CD4-positive, alpha-beta T cell (primary cell): ENCODE measurements at regions not wholly inside any gene's neighbourhood (a gene's known extent, or its start where the extent isn't known, plus 50 kb on each side); places are given as distances from the start of the nearest gene placed in this dataset.

Source experiments
- ATAC-seq: fragments of 200-7000 bp; cut with Tn5 transposase; one replicate; pipeline ENCODE4 v1.10.0; 2022; ENCODE audit warnings: mild to moderate bottlenecking; ENCODE audit not compliant: poor library complexity
- CTCF ChIA-PET: fragments of 350-600 bp; sonication (Branson Sonifier 250); formaldehyde crosslinking; loops from one replicate; lab custom pipeline; 2021; ENCODE audit warnings: antibody characterized with exemption, inconsistent platforms; lab: Charles Lee
- POLR2A ChIA-PET: fragments of 350-600 bp; sonication (Branson Sonifier 250); formaldehyde crosslinking; loops from one replicate; lab custom pipeline; 2021; ENCODE audit warnings: antibody characterized with exemption, inconsistent platforms; lab: Charles Lee
- DNase-seq, 14 experiments: peaks; one replicate each; pipeline ENCODE4 v3.0.0-alpha.2; 2013 to 2020; ENCODE audit warnings: mixed read lengths in 2 of 14
- H3K27ac ChIP-seq, 2 donors: one replicate each; pipeline versions ENCODE4 v1.5.1 to v1.7.0; 2013; ENCODE audit warnings: low read length in 2 of 2, low read depth in 1 of 2, mild to moderate bottlenecking in 1 of 2
- H3K27me3 ChIP-seq, 2 experiments: 1 replicate in 1 of 2; 2 replicates in 1 of 2; pipeline versions ENCODE4 v1.6.1 to v1.7.0; 2013; ENCODE audit warnings: low read length in 2 of 2, control low read depth in 1 of 2, mild to moderate bottlenecking in 1 of 2, moderate library complexity in 1 of 2; ENCODE audit not compliant: insufficient read depth in 2 of 2, control insufficient read depth in 1 of 2
- H3K36me3 ChIP-seq: one replicate; pipeline ENCODE4 v1.6.1; 2013; ENCODE audit warnings: low read length, control low read depth; ENCODE audit not compliant: insufficient read depth
- H3K4me1 ChIP-seq: one replicate; pipeline ENCODE4 v1.6.1; 2013; ENCODE audit warnings: low read length, control low read depth; ENCODE audit not compliant: insufficient read depth
- H3K4me3 ChIP-seq: one replicate; pipeline ENCODE4 v1.5.1; 2013; ENCODE audit warnings: mild to moderate bottlenecking, low read length, moderate library complexity
- H3K9me3 ChIP-seq, 2 experiments: 1 replicate in 1 of 2; 2 replicates in 1 of 2; pipeline versions ENCODE4 v1.6.1 to v1.7.0; 2013; ENCODE audit warnings: low read length in 2 of 2, mild to moderate bottlenecking in 2 of 2, control low read depth in 1 of 2, moderate library complexity in 1 of 2; ENCODE audit not compliant: control insufficient read depth in 1 of 2, insufficient read depth in 1 of 2
- H3K27ac Mint-ChIP-seq: one replicate; pipeline ENCODE4 v1.8.0; 2020; ENCODE audit warnings: mixed read lengths
- H3K27me3 Mint-ChIP-seq: one replicate; pipeline ENCODE4 v1.8.0; 2021; ENCODE audit warnings: mixed read lengths
- H3K36me3 Mint-ChIP-seq: one replicate; pipeline ENCODE4 v1.8.0; 2021; ENCODE audit warnings: low read depth, mixed read lengths
- H3K4me1 Mint-ChIP-seq: one replicate; pipeline ENCODE4 v1.8.0; 2021; ENCODE audit warnings: low read depth, mixed read lengths
- H3K4me3 Mint-ChIP-seq: one replicate; pipeline ENCODE4 v1.8.0; 2020; ENCODE audit warnings: mild to moderate bottlenecking, mixed read lengths
- H3K9me3 Mint-ChIP-seq: one replicate; pipeline ENCODE4 v1.8.0; 2020; ENCODE audit warnings: mixed read lengths
- CTCF ChIP-seq: fragments of 200-600 bp; IDR thresholded peaks from one replicate; pipeline ENCODE4 v1.8.0; 2022; ENCODE audit warnings: antibody characterized with exemption, mild to moderate bottlenecking
- intact Hi-C, 2 experiments: fragments of 100-400 bp; cut with DNase I in 1 of 2; cut with micrococcal nuclease in 1 of 2; formaldehyde crosslinking; loops; one replicate each; pipeline versions ENCODE4 v1.15.1 to v1.9.0; 2023 to 2025; cut with DNase I, micrococcal nuclease

DNA sequence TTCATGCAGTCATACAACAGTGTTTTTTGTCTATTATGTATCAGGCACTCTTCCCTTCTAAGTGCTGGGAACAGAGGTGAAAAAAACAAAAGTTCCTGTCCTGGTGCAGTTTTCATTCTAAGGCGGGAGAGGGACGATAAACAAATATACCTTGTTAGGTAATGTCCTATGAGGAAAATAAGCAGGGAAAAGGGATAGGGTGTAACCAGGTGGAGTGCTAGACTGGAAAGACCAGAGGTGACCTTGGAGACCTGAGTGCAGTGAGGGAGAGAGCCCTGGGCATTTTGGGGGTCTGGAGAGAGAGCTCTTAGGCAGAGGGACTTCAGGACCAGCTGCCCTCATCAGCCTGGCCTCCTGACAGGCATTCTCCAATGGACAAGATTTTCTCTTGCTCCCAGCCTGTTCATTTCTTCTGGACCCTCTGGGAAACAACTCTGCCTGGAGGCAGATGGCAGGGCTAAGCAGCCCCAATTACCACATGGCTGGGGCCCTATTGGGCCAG is 97.2 kb upstream of the TJP1 start:
- ChIA-PET CTCF (no interaction called here), POLR2A (no interaction called here)
- no peak overlapping the region for H3K4me3 Mint-ChIP-seq
- no peak overlapping the region for H3K27ac ChIP-seq
- no peak for DNase-seq
- H3K36me3 ChIP-seq = no peaks in the 10 kb centered on the region
- peaks cover 1 to 11% of the 10 kb centered on the region in 2 experiments for H3K27me3 ChIP-seq
- H3K4me1 ChIP-seq = no peaks in the 10 kb centered on the region
- no peak overlapping the region for H3K27ac Mint-ChIP-seq
- TF ChIP-seq CTCF = no peak
- no peak overlapping the region for H3K4me3 ChIP-seq
- intact Hi-C loops = no loop called here
- H3K9me3 Mint-ChIP-seq = no peaks in the 10 kb centered on the region
- peaks cover 76% of the 10 kb centered on the region for H3K27me3 Mint-ChIP-seq
- ATAC-seq = no peak
- no peaks in the 10 kb centered on the region for H3K9me3 ChIP-seq
- H3K36me3 Mint-ChIP-seq = no peaks in the 10 kb centered on the region
- no peaks in the 10 kb centered on the region for H3K4me1 Mint-ChIP-seq

- Histone ChIP-seq H3K27me3 (peaks cover 0 to 11% of the 10 kb centered on the region in 2 experiments), H3K36me3 (no peaks in the 10 kb centered on the region), H3K4me3 (no peak overlapping the region), H3K4me1 (no peaks in the 10 kb centered on the region), H3K9me3 (no peaks in the 10 kb centered on the region), H3K27ac (no peak overlapping the region)
- no peaks in the 10 kb centered on the region for H3K9me3 Mint-ChIP-seq
- DNase-seq (no peak), ATAC-seq (no peak)
- H3K27ac Mint-ChIP-seq = no peak overlapping the region
- peaks cover 74% of the 10 kb centered on the region for H3K27me3 Mint-ChIP-seq
- no peaks in the 10 kb centered on the region for H3K4me1 Mint-ChIP-seq
- intact Hi-C loops = no loop called here
- no peak for TF ChIP-seq CTCF
- ChIA-PET CTCF (no interaction called here), POLR2A (no interaction called here)
- no peaks in the 10 kb centered on the region for H3K36me3 Mint-ChIP-seq
- H3K4me3 Mint-ChIP-seq = no peak overlapping the region
Measured at GRCh38 chr15:29917600-29918597, 95.6 kb upstream of the TJP1 start.

DNA sequence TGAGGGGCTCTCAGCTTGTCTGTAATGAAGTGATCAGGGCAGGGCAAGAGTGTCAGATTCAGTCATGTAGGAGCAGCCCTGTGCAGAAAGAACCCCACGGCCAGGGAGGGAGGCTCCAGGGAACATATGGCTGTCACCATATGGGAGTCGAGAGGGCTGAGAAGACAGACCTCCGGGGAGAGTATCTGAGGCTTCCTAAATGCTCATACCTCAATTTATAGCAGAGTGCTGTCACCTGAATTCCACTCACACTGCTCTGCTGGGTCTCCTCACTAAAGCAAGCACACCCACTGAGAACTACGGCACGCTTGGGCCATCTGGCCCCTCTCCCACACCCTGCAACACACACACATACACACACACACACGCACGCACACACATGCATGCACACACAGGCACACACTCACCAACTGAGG is 92.3 kb upstream of the TJP1 start:
- H3K4me3 ChIP-seq = no peak overlapping the region
- H3K4me3 Mint-ChIP-seq = no peak overlapping the region
- DNase-seq (no peak), ATAC-seq (no peak)
- intact Hi-C loops = no loop called here
- peaks cover 0 to 4% of the 10 kb centered on the region in 2 experiments for H3K9me3 ChIP-seq
- H3K27me3 ChIP-seq = peaks cover 4 to 6% of the 10 kb centered on the region in 2 experiments
- H3K4me1 ChIP-seq = no peaks in the 10 kb centered on the region
- POLR2A ChIA-PET = no interaction called here
- H3K36me3 ChIP-seq = no peaks in the 10 kb centered on the region
- H3K27me3 Mint-ChIP-seq = peaks cover 66% of the 10 kb centered on the region
- CTCF ChIA-PET = no interaction called here
- peaks cover 12% of the 10 kb centered on the region for H3K9me3 Mint-ChIP-seq
- no peaks in the 10 kb centered on the region for H3K4me1 Mint-ChIP-seq
- H3K27ac Mint-ChIP-seq = no peak overlapping the region
- H3K27ac ChIP-seq = no peak overlapping the region
- no peak for TF ChIP-seq CTCF
- H3K36me3 Mint-ChIP-seq = no peaks in the 10 kb centered on the region
